Esophagus squamous epithelium (tissue), 5 donors: ENCODE measurements at regions not wholly inside any gene's neighbourhood (a gene's known extent, or its start where the extent isn't known, plus 50 kb on each side); places are given as distances from the start of the nearest gene placed in this dataset.
"Not testable (repeated sequence)": the region's sequence is repeated elsewhere in the genome, so short reads cannot be mapped to it uniquely, and the experiment has no call there.

Experiments
- DNase-seq: peaks from one replicate; lab custom pipeline; 2025; lab: John Stamatoyannopoulos, UW
- H3K27ac ChIP-seq, 4 donors: fragments of 200-600 bp; sonication (generic); one replicate each; pipeline ENCODE4 v1.5.1; 2016 to 2019; ENCODE audit warnings: mild to moderate bottlenecking in 1 of 4
- H3K27me3 ChIP-seq, 4 donors: fragments of 200-600 bp; sonication (generic); 1 replicate in 3 of 4; 2 replicates in 1 of 4; pipeline versions ENCODE4 v1.5.1 to v1.6.0; 2017 to 2021; ENCODE audit warnings: antibody characterized with exemption in 1 of 4
- H3K36me3 ChIP-seq, 3 donors: fragments of 200-600 bp; sonication (generic); one replicate each; pipeline ENCODE4 v1.5.1; 2016 to 2019
- H3K4me1 ChIP-seq, 3 donors: fragments of 200-600 bp; sonication (generic); one replicate each; pipeline ENCODE4 v1.5.1; 2017 to 2019
- H3K4me3 ChIP-seq, 4 donors: fragments of 200-600 bp; sonication (generic); 1 replicate in 3 of 4; 2 replicates in 1 of 4; pipeline ENCODE4 v1.5.1; 2016 to 2019; ENCODE audit warnings: mild to moderate bottlenecking in 2 of 4, moderate library complexity in 1 of 4
- H3K9me3 ChIP-seq, 3 donors: fragments of 200-600 bp; sonication (generic); one replicate each; pipeline ENCODE4 v1.5.1; 2016 to 2019
- POLR2A ChIP-seq, 4 donors: fragments of 450-650 bp; IDR thresholded peaks; one replicate each; pipeline ENCODE4 v1.6.1; 2017; ENCODE audit warnings: antibody characterized with exemption in 4 of 4, mild to moderate bottlenecking in 4 of 4, moderate library complexity in 3 of 4
- WGBS, 2 donors: methylation state at CpG; one replicate each; pipeline ENCODE4 v1.1.5; 2018; 5-methylcytosine and 5-hydroxymethylcytosine counted together
- intact Hi-C: fragments of 100-400 bp; cut with DNase I; formaldehyde crosslinking; loops from one replicate; pipeline ENCODE4 v1.15.0; 2022
- TF ChIP-seq, protein P1 (sequence below), 6 experiments: fragments of 450-650 bp in 4 of 6; fragments of 200-600 bp in 2 of 6; sonication (generic) in 2 of 6; IDR thresholded peaks; one replicate each; pipeline ENCODE4 v1.5.1; 2016 to 2019; ENCODE audit warnings: antibody characterized with exemption in 6 of 6, mild to moderate bottlenecking in 4 of 6, moderate library complexity in 4 of 6
- donor health status: DM: yes; HTN: yes; CAD: no.

DNA sequence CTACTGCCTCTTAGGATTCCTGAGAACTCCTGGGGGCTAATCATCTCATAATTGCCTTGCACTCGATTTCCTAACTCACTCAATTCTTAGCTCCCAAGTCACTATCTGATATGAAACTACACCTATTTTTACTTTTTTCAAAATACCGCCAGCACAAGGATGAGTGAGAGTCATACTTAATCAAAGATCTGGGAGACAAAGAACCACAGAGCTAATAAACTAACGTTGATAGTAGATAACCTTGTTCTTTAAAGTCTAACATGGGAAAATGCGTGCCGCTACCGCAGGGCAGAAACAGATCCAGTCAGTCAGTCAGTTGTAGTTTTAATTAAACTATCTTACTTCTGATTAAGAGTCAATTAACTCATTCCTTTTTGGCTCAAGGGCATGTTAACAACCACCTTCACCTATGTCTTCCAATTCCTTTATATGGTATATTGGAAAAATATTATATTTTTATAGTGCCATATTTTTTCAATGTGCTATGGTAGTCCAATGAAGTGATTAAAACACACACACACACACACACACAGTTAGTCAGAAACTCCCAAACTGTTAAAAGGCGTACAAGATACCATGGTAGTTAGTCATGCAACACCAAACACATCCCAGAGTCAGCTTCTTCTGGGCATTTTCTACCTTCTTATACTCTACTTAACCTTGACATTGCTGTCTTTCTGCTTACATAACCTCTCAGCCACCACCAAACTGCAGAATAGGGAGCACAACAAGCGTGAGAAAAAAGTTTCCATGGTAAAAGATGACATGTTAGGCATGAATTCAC lies 114.0 kb downstream of the KLHL28 start:
- TF ChIP-seq POLR2A (IDR thresholded peaks at IDR 0.05), result no peak
- TF ChIP-seq, protein P1, sequence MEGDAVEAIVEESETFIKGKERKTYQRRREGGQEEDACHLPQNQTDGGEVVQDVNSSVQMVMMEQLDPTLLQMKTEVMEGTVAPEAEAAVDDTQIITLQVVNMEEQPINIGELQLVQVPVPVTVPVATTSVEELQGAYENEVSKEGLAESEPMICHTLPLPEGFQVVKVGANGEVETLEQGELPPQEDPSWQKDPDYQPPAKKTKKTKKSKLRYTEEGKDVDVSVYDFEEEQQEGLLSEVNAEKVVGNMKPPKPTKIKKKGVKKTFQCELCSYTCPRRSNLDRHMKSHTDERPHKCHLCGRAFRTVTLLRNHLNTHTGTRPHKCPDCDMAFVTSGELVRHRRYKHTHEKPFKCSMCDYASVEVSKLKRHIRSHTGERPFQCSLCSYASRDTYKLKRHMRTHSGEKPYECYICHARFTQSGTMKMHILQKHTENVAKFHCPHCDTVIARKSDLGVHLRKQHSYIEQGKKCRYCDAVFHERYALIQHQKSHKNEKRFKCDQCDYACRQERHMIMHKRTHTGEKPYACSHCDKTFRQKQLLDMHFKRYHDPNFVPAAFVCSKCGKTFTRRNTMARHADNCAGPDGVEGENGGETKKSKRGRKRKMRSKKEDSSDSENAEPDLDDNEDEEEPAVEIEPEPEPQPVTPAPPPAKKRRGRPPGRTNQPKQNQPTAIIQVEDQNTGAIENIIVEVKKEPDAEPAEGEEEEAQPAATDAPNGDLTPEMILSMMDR (IDR thresholded peaks at IDR 0.05), result no peak
- no peak for DNase-seq
- Histone ChIP-seq H3K27ac (no peak overlapping the region), H3K27me3 (no peaks in the 10 kb centered on the region), H3K9me3 (no peaks in the 10 kb centered on the region), H3K36me3 (no peaks in the 10 kb centered on the region), H3K4me1 (no peaks in the 10 kb centered on the region), H3K4me3 (no peak overlapping the region)
- intact Hi-C loops, result no loop called here
- 64 to 71% methylated on average over 8 of the region's 8 CpGs for WGBS, 2 donors

DNA sequence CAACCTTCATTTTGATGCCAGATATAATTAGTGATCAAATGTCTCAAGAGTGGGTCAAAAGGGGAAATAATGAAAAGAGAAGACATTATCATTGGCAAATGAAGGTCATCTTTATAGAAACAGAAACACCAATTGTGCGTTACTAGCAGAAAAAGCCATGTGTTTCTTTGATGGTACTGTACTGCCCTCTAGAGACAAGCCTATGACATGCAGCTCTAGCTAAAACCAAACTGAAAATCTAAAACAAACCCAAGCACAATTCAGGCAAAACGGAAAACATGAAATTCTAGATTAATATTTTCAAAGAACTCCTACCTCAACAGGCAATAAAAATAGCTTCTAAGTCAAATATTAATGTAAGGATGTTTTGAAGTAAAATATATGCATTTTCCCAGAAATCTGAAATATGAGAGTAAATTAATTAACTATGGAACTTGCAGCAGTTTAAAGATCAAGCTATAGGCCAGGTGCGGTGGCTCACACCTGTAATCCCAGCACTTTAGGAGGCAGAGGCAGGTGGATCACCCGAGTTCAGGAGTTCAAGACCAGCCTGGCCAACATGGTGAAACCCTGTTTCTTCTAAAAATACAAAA lies 115.4 kb downstream of the KLHL28 start:
- H3K4me3 ChIP-seq, result no peak overlapping the region
- no peaks in the 10 kb centered on the region for H3K36me3 ChIP-seq
- TF ChIP-seq, protein P1 (IDR thresholded peaks at IDR 0.05), result peak; percentile 29 to 69 (median 48)
- no peak for TF ChIP-seq POLR2A (IDR thresholded peaks at IDR 0.05)
- WGBS, 2 donors, result 19 to 23% methylated on average over 4 of the region's 4 CpGs
- no peaks in the 10 kb centered on the region for H3K27me3 ChIP-seq
- no peaks in the 10 kb centered on the region for H3K9me3 ChIP-seq
- no peak for DNase-seq
- H3K27ac ChIP-seq, result no peak overlapping the region
- H3K4me1 ChIP-seq, result no peaks in the 10 kb centered on the region
- intact Hi-C loops, result no loop called here

DNA sequence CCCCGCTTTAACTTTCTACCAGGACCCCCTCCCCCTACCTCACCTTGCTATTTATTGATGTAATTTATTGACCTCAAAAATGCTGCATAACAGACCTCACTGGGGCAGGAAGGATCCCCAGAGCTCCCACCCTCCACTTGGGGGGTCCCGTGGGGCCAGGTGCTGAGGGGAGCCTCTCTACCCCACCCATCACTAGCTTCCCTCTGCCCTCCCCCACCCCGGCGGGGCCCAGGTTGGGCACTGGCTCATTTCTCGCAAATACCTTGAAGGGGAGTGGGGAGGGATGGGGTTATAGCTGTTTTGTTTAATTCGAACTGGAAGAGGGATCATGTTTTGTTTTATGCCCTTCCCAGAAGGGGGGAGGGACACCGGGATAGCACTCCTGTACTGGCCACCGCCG lies 125.8 kb downstream of the KLHL28 start:
- H3K9me3 ChIP-seq, H3K36me3 ChIP-seq, DNase-seq, H3K4me3 ChIP-seq, intact Hi-C loops, H3K27me3 ChIP-seq, H3K27ac ChIP-seq, H3K4me1 ChIP-seq: not testable (repeated sequence)
- 78 to 87% methylated on average over 3 to 6 of the region's 9 CpGs for WGBS, 2 donors

DNA sequence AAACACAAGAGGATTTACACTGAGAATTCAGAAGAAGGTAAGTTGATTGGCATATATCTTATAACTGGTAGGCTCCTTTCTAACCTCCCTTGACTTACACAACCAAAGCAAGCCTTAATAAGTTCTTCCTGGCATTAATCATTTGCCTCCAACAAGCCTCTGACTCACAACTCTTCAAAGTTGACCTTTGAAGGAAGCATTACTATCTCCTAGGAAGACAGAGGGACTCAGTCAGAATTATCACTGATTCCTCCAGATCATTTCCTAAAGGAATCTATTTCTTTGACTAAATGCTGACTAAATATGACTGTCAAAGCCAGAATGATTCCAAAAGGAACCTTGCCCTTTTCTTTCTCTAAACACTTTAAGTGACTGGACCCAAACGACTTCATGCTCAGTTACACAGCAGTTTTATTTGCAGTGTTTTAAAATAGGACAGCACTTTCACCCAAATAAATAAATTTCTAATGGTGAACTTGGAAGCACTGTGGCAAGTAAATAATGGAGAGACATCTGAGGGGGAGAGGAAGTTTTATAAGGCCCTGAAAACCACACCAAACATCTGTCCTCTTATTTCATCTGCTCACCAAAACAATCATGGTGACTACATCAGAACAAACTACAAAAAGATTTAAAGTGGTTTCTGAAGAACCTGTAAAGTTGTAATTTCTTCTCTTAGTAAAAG lies 128.2 kb downstream of the KLHL28 start:
- H3K4me3 ChIP-seq, result no peak overlapping the region
- no peaks in the 10 kb centered on the region for H3K27me3 ChIP-seq
- 0 to 25% methylated on average over 1 of the region's 1 CpG for WGBS, 2 donors
- no peak for TF ChIP-seq POLR2A (IDR thresholded peaks at IDR 0.05)
- TF ChIP-seq, protein P1 (IDR thresholded peaks at IDR 0.05), result no peak
- H3K27ac ChIP-seq, result no peak overlapping the region
- no peaks in the 10 kb centered on the region for H3K9me3 ChIP-seq
- no peaks in the 10 kb centered on the region for H3K36me3 ChIP-seq
- intact Hi-C loops, result no loop called here
- no peaks in the 10 kb centered on the region for H3K4me1 ChIP-seq
- no peak for DNase-seq

DNA sequence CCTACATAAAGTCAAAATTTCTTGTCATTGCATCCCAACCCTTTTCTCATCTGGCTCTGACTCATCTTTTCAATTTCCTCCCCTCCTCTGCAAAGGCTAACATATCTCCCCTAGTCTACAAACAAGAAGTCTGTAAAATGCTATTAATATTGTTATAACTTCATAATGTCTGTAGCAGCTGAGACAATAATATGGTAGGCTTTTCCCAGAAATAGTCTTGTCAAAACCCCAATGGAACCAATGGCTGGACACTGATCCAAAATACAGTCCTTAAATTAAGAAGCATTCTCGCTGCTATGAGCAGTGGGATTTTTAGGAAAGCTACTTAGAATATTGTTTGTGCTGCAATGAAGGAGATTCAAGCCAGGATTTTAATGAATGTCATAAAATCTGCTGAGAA lies 131.4 kb downstream of the KLHL28 start:
- no peaks in the 10 kb centered on the region for H3K36me3 ChIP-seq
- H3K4me3 ChIP-seq, result no peak overlapping the region
- no peak for DNase-seq
- intact Hi-C loops, result no loop called here
- WGBS, 2 donors, result 29 to 33% methylated on average over 1 of the region's 1 CpG
- no peaks in the 10 kb centered on the region for H3K27me3 ChIP-seq
- no peaks in the 10 kb centered on the region for H3K9me3 ChIP-seq
- TF ChIP-seq, protein P1 (IDR thresholded peaks at IDR 0.05), result no peak
- TF ChIP-seq POLR2A (IDR thresholded peaks at IDR 0.05), result no peak
- H3K27ac ChIP-seq, result no peak overlapping the region
- no peaks in the 10 kb centered on the region for H3K4me1 ChIP-seq
